Inflammatory macrophage (primary cell): ENCODE measurements at regions not wholly inside any gene's neighbourhood (a gene's known extent, or its start where the extent isn't known, plus 50 kb on each side); places are given as distances from the start of the nearest gene placed in this dataset.

Experiments used
- DNase-seq, 2 donors: peaks; one replicate each; pipeline ENCODE4 v3.0.0-alpha.2; 2020 to 2022

DNA sequence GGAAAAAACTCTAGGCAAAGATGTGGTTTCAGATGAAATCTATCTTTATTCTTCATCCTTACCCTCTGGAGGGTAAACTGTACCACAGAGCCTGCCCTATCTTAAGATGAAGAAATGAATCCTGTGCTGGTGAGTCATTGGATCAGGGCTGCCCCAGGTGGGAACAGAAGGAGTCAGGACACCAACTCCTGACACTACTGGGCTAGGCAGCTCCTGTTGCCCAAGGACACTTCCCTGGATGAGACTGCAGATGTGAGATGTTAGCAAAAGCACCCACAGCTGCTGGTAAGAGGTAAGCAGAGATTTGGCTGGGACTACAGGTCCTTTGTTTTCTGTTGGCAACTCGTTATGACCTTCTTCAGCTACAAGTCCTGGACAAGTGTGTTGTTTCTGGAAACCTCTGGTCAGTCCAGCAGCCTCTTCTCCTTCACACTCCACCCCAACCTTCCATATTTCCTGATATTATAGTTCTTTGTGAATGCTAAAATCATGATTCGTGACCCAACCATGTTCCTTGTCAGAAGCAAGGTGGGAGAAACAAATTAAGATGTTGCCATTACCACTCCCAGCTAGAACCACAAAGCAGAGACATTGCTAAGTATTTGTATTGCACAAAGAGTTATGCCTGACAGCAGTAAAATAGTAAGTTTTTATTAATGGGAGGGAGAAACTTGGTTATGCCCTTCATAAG, 104.2 kb upstream of the TGFBR2 start:
- DNase-seq, result peak in 1 of 2 donors; percentile 25

DNA sequence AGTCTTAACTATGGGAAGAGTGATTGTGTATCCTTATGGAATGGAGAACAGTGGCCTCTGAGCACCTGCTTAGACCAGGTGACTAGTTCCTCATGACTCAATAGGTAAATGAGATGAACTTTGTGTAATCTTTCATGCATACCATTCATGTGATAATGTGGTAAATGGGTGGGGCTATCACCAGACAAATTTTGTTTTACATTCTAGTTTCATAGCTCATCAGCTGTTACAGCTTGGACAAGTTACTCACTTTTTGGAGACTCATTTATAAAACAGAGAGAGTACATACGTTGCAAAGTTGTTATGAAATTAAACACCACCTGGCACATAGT, 103.7 kb upstream of the TGFBR2 start:
- DNase-seq, result no peak

- peak; percentile 60 to 61 for DNase-seq
These were observed 103.0 kb upstream of the TGFBR2 start for GRCh38 chr3:30503446-30503845.

DNA sequence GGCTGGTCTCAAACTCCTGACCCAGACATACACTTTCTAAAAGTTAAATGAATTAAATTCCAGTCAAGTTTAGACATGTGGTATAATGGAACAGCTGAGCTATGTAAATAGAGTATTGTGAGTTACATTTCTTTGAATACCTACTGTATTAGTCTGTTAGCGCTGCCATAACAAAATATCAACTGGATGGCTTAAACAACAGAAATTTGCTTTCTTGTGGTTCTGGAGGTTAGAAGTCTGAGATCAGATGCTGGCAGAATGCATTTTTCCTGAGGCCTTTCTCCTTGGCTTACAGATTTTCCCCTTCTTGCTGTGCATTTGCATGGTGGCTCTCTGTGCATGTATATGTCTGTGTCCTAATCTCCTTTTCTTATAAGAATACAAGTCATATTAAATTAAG, 101.5 kb upstream of the TGFBR2 start:
- no peak for DNase-seq

DNA sequence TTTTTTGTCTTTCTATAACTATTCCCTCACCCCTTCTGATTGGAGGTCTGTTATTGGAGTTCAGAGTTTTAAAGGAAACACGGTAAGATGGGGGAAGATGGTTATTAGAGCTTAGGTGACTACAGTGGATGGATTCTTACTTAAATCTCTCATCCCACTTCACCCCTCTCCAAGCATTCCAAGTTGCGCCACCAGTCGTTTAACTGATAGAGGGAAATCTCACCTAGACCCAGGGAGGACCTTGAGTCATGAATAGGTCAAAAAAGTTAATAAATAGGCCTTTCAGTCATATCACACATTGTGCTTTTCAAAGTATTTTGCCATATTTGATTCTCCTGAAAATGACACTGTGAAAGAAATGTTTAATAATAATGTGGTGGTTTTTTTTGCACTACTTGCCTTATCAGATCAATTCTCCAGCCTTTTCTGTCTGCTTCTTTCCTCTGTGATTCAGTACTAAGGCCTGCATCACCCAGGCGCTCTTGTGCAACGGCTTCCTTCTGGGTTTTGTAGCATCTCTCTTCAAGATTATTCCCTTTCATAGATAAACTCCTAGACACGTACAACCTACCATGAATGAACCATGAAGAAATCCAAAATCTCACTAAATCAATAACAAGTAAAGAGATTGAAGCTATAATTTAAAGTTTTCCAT, 100.4 kb upstream of the TGFBR2 start:
- peak in 1 of 2 donors; percentile 30 for DNase-seq

- no peak for DNase-seq
These were observed 98.1 kb upstream of the TGFBR2 start for GRCh38 chr3:30508339-30508738.

DNA sequence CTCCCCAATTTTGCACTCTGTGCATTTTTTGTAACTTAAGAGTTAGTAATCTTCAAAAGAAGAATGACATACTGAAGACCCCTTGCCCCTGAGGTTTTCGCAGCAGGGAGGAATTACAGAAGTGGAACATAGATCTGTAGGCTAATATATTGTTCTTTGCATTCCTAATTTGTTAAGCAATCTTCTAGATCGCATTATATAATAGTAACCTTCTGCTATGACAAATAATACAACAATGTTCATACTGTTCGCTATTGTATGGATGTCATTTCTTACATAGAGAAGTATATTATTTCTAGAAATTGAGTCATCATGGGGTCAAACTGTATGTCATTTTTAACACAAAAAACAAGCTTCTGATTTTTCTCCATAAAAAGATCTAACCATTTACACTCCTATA, 95.8 kb upstream of the TGFBR2 start:
- DNase-seq, result no peak

DNA sequence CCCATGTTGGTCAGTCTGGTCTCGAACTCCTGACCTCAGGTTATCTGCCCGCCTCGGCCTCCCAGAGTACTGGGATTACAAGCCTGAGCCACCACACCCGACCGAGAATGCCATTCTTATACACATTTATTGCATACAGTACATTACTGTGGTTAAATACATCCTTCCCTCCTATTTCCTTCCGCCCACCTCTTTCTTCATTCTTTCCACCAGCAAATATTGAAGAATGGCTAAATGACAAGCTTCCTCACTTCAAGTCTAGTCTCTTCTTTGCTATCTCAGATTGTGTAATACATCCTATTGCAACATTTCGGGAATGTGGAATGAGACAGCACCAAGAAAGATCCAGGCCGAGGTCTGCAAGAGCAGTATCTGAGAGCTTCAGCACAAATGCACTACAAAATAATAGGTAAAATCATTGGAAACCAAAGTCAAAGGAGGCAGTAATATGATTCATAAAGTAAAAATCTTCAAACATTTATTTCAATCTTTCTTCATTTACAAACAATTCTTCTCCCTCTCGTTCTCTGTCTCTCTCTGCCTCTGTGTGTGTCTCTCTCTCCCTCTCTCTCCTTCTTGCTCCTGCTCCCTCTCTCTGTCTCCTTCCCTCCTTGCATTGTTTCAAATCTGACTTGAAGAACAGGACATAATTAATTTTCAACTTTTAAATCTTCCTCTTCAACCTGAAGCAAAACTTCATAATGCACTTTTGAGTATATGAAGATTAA, 94.7 kb upstream of the TGFBR2 start:
- peak; percentile 21 to 80 for DNase-seq

DNA sequence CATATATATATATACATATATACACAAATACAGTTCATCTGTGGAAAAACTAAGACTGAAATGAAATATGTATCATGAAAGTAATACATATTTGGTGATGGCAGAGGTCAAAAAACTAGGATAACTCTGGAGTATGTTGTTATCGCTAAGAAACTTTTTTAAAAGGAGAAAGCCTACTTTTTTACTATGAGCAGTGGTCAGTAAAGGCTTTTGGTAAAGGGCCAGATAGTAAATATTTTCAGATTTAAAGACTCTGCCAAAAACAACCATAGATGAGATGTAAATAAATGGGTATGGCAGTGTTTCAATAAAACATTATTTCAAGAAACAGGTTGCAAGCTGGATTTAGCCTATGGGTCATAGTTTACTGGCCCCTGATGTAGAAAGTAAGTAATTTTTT, 93.8 kb upstream of the TGFBR2 start:
- DNase-seq, result no peak

GRCh38 chr3:30513374-30514152, 92.8 kb upstream of the TGFBR2 start:
- DNase-seq, result no peak

DNA sequence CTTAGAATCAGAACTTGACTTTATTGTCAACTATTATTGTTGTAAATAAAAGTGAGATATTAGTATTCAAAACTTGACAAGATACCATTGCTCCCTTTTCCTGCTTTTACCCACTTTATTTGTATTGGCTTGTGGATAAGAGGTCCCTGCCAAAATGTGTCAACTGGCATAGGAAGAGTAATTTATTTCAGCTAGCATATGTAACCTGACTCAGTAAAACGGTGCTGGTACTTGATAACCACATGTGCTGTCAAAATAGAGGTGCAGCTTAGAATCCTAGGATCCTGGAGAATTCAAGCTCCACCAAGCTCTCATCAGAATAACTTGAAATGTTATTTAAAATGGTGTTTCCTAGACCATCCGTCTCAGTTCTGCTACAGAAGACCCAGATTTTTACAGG, 90.2 kb upstream of the TGFBR2 start:
- no peak for DNase-seq

DNA sequence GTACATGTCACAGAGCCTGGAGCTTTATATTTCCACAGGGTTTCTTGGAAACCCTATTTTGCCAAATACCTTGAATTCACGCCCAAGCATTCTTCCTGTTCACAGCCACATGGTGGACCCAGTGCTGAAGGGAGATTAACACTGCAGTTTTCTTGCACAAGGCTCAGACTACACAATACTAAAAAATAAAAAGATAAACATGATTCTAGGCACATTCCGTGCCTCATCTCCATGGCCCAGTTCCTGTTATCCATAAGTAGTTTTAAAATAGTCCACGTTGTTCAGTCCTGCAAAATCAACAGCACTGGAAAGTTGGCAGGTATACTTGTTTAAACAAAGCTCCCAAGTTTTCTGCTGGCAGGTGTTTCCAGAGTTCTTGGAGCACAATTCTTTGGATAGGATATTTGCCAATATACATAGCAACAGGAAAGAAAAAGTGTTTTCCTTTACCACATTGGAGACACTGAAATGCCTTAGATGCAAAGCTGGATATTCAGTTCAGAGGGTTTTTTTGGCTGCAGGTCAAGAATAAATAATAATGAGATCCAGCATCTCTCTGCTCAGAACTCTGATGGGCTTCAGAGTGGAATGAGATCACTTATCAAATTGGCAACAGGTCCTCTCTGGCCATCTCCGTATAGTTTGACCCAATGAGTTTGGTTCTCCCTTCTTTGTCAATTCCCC, 88.1 kb upstream of the TGFBR2 start:
- DNase-seq, result peak; percentile 34 to 66

- DNase-seq, result peak; percentile 43 to 49
These were observed 87.5 kb upstream of the TGFBR2 start for GRCh38 chr3:30518872-30519271.

DNA sequence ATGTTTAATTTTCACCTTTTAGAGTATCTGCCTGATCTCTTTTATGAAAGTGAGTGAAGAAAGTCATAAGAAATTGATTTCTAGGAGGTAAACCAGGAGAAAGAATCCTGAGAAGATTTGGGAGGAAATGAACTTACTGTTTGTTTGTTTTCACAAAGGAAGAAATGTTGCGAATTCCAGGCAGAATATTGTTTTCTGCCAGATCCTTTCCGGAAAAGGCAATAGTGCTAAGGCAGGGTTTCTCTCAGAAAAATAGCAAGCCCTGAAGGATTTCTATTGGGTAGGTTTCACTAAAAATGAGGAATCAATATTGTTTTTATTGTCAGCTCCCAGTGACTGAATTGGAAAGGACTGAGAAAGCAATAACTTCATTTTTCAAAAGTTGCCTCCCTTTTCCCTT, 85.7 kb upstream of the TGFBR2 start:
- no peak for DNase-seq

GRCh38 chr3:30521156-30521715, 85.2 kb upstream of the TGFBR2 start:
- DNase-seq, result no peak

DNA sequence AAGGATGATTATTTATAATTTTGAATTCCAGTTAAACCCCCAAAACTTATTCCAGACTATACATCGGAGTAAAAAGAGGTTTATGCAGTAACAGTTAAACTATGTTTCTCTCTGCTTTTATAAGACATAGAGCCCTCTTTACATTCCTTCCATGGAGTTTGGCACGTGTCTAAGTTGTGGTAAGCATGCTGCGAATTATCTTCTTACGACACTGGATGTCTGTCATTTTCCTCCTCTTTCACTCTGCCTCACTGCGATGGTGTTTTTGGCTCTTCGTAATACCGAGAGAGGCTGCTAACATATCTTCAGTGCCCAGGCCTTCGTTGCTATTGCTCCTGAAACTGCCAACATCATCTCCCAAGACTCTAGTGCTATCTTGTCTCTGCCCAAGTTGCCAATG, 83.9 kb upstream of the TGFBR2 start:
- no peak for DNase-seq

DNA sequence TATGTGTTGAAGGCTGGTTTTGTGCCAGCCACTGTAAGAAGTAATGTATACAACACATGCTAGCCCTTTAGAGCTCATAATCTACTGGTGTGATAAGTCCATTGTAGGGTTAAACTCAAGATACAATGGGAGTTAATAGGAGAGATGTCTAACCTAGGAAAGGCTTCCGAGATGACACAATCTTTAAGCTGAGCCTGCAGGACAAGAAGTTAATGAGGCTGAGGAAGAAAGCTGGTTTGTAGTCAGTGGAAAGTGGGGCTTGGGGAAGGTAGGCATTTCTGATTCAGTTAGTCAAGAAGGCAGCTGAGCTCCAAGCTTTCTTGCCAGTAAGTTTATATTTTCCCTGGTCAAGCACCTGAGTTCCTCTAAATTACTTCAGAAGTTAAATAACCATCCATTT, 83.0 kb upstream of the TGFBR2 start:
- DNase-seq, result no peak

- no peak for DNase-seq
These were observed 81.9 kb upstream of the TGFBR2 start for GRCh38 chr3:30524357-30525040.

DNA sequence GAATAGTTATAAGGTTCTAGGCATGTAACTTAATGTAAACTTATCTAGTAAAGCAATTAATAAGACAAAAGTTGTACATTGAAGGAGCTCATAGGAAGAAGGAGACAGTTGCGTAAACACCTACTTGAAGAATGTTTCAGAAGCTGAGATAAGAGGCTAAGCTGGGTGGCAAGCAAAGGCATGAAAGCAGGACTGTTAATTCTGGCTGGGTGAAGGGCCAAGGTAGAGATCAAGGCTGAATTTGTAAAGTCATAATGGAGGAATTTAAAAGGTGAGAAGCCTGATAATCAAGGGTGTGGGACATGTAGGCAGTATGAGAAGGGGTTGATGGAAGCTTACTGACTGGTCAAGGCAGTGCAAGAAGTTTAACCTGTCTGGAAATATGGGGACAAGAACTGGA, 80.4 kb upstream of the TGFBR2 start:
- no peak for DNase-seq

GRCh38 chr3:30527186-30527585, 79.2 kb upstream of the TGFBR2 start:
- DNase-seq, result no peak

- DNase-seq, result no peak
These were observed 78.7 kb upstream of the TGFBR2 start for GRCh38 chr3:30527720-30528119.

GRCh38 chr3:30530084-30530483, 76.3 kb upstream of the TGFBR2 start:
- DNase-seq, result no peak
